ENCODE measurements at regions not wholly inside any gene's neighbourhood (a gene's known extent, or its start where the extent isn't known, plus 50 kb on each side); places are given as distances from the start of the nearest gene placed in this dataset.

DNA sequence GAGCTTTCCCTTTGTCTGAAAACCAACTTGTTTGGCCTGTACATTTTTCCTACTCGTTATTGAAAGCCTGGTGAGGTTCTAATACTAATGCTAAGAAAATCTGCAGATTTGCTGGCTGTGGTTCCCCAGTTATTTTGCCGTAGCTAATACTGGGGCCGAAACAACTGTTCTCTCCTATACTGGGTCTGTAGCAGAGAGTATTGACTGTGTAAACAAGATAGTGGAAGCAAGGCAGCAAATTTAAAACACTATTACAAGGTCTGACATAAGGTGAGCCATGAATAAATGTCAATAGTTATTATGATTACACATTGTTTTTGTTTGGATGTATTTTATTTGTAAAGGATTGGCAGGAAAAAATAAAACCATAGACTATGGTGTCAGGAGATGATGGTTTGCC, 1244.0 kb downstream of the AACS start:
- H3K27me3 Mint-ChIP-seq (ENCODE audit: insufficient read depth): no peaks in the 10 kb centered on the region
- no peak for DNase-seq (ENCODE audit: low spot score)
- H3K27ac Mint-ChIP-seq: no peak overlapping the region
- intact Hi-C loops (cut with micrococcal nuclease): no loop called here
- no peaks in the 10 kb centered on the region for H3K4me1 Mint-ChIP-seq (ENCODE audit: low read depth)
- no peak overlapping the region for H3K4me3 Mint-ChIP-seq
- no peaks in the 10 kb centered on the region for H3K9me3 Mint-ChIP-seq
- H3K36me3 Mint-ChIP-seq (ENCODE audit: low read depth): no peaks in the 10 kb centered on the region

DNA sequence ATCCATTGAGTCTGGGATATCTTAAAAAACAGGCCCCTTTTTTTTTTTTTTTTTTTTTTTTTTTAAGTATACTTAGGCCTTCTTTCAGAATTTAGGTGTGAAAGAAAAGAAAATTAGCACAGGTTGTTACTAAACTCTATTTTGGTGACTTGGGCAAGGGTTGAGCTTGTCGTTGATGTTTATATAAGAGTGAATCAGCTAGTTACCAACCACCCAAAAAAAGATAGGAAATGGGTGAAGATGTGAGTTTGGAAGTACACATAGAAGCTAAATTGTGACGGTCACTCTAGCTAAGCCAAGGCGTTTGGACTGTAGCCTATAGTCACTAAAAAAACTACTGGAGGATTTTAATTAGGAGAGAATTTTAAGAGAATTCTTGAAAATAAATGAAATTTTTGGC, 1247.2 kb downstream of the AACS start:
- intact Hi-C loops (cut with micrococcal nuclease): no loop called here
- no peak overlapping the region for H3K27ac Mint-ChIP-seq
- no peaks in the 10 kb centered on the region for H3K4me1 Mint-ChIP-seq (ENCODE audit: low read depth)
- H3K4me3 Mint-ChIP-seq: no peak overlapping the region
- no peaks in the 10 kb centered on the region for H3K27me3 Mint-ChIP-seq (ENCODE audit: insufficient read depth)
- DNase-seq (ENCODE audit: low spot score): no peak
- H3K9me3 Mint-ChIP-seq: peaks cover 5% of the 10 kb centered on the region
- H3K36me3 Mint-ChIP-seq (ENCODE audit: low read depth): no peaks in the 10 kb centered on the region

DNA sequence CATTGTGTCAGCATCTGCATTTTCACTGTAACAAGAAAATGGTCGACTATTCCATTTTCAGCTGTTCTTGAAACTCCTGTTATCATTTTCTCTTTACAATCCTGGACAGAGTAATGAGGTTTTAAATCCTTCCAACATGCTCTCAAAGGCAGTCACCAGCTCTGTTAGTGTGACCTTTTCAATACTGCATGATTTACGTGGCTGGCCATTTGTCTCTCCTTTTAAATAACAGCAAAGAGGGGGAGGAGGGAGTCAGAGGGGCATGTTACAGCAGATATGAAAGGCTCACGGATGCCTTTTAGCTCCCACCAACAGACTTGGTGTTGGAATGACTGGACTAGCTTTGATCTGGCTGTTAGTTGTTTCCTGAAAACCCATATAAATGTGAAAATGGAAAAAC, 1251.2 kb downstream of the AACS start:
- H3K9me3 Mint-ChIP-seq: peaks cover 9% of the 10 kb centered on the region
- no peak overlapping the region for H3K27ac Mint-ChIP-seq
- no peaks in the 10 kb centered on the region for H3K36me3 Mint-ChIP-seq (ENCODE audit: low read depth)
- intact Hi-C loops (cut with micrococcal nuclease): no loop called here
- H3K27me3 Mint-ChIP-seq (ENCODE audit: insufficient read depth): no peaks in the 10 kb centered on the region
- no peaks in the 10 kb centered on the region for H3K4me1 Mint-ChIP-seq (ENCODE audit: low read depth)
- H3K4me3 Mint-ChIP-seq: no peak overlapping the region
- no peak for DNase-seq (ENCODE audit: low spot score)

- no peaks in the 10 kb centered on the region for H3K4me1 Mint-ChIP-seq (ENCODE audit: low read depth)
- no peak overlapping the region for H3K27ac Mint-ChIP-seq
- peaks cover 14% of the 10 kb centered on the region for H3K9me3 Mint-ChIP-seq
- DNase-seq (ENCODE audit: low spot score): no peak
- intact Hi-C loops (cut with micrococcal nuclease): no loop called here
- no peaks in the 10 kb centered on the region for H3K27me3 Mint-ChIP-seq (ENCODE audit: insufficient read depth)
- no peak overlapping the region for H3K4me3 Mint-ChIP-seq
- no peaks in the 10 kb centered on the region for H3K36me3 Mint-ChIP-seq (ENCODE audit: low read depth)
Measured at GRCh38 chr12:126337556-126338441, 1272.6 kb downstream of the AACS start.

DNA sequence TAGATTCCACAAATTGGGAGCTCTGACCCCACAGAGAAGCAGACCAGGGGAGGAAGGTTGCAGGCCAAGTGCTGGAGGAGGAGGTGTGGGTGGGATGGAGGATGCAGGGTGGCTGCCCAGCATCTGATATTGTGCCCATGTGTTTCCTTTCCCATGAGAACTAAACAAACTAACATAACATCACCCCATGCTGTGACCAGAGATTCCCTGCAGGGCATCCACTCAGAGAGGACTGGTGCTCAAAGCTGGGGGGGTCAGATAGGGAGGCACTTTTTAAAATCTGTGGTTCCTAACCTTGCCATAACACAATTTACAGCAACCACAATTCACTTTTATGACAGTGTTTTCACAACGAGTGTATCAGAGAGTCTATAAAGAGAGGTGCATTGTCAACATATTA, 1277.6 kb downstream of the AACS start:
- Mint-ChIP-seq H3K27me3 (ENCODE audit: insufficient read depth) (no peaks in the 10 kb centered on the region), H3K4me3 (no peak overlapping the region), H3K27ac (no peak overlapping the region), H3K4me1 (ENCODE audit: low read depth) (no peaks in the 10 kb centered on the region), H3K36me3 (ENCODE audit: low read depth) (no peaks in the 10 kb centered on the region), H3K9me3 (peaks cover 5% of the 10 kb centered on the region)
- intact Hi-C loops (cut with micrococcal nuclease): no loop called here
- DNase-seq (ENCODE audit: low spot score): no peak

- no peaks in the 10 kb centered on the region for H3K36me3 Mint-ChIP-seq (ENCODE audit: low read depth)
- intact Hi-C loops (cut with micrococcal nuclease): no loop called here
- H3K4me1 Mint-ChIP-seq (ENCODE audit: low read depth): no peaks in the 10 kb centered on the region
- peaks cover 5% of the 10 kb centered on the region for H3K9me3 Mint-ChIP-seq
- no peak overlapping the region for H3K4me3 Mint-ChIP-seq
- DNase-seq (ENCODE audit: low spot score): no peak
- no peak overlapping the region for H3K27ac Mint-ChIP-seq
- H3K27me3 Mint-ChIP-seq (ENCODE audit: insufficient read depth): no peaks in the 10 kb centered on the region
Measured at GRCh38 chr12:126343321-126343720, 1278.1 kb downstream of the AACS start.

GRCh38 chr12:126346087-126346486, 1280.9 kb downstream of the AACS start:
- DNase-seq (ENCODE audit: low spot score): no peak
- Mint-ChIP-seq H3K4me1 (ENCODE audit: low read depth) (no peaks in the 10 kb centered on the region), H3K27me3 (ENCODE audit: insufficient read depth) (no peaks in the 10 kb centered on the region), H3K9me3 (peaks cover 3% of the 10 kb centered on the region), H3K27ac (no peak overlapping the region), H3K36me3 (ENCODE audit: low read depth) (no peaks in the 10 kb centered on the region), H3K4me3 (no peak overlapping the region)
- intact Hi-C loops (cut with micrococcal nuclease): no loop called here

GRCh38 chr12:126347421-126347820, 1282.2 kb downstream of the AACS start:
- H3K27me3 Mint-ChIP-seq (ENCODE audit: insufficient read depth): no peaks in the 10 kb centered on the region
- intact Hi-C loops (cut with micrococcal nuclease): no loop called here
- peaks cover 3% of the 10 kb centered on the region for H3K9me3 Mint-ChIP-seq
- H3K4me1 Mint-ChIP-seq (ENCODE audit: low read depth): no peaks in the 10 kb centered on the region
- H3K4me3 Mint-ChIP-seq: no peak overlapping the region
- DNase-seq (ENCODE audit: low spot score): no peak
- H3K27ac Mint-ChIP-seq: no peak overlapping the region
- H3K36me3 Mint-ChIP-seq (ENCODE audit: low read depth): no peaks in the 10 kb centered on the region

DNA sequence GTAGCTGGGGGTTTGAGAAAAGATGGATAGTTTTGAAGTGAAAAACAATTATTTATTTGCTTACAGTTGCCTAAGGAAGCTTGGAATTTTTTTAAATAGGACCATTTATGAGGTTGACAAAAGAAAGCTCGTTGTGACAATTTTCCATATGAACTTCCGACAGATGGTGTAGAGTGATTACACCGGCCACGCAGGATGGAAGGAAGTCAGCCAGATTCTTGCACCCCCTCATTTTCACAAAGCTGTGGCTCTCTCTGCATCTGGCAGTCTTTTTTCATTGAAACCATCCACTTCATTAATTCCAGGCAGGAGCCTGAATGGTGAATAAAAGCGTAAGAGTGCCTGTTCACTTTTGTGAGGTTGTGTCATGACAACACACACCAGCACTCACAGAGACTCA, 1284.1 kb downstream of the AACS start:
- no peak overlapping the region for H3K27ac Mint-ChIP-seq
- H3K9me3 Mint-ChIP-seq: peaks cover 7% of the 10 kb centered on the region
- no peaks in the 10 kb centered on the region for H3K36me3 Mint-ChIP-seq (ENCODE audit: low read depth)
- no peak overlapping the region for H3K4me3 Mint-ChIP-seq
- no peaks in the 10 kb centered on the region for H3K4me1 Mint-ChIP-seq (ENCODE audit: low read depth)
- no peak for DNase-seq (ENCODE audit: low spot score)
- no peaks in the 10 kb centered on the region for H3K27me3 Mint-ChIP-seq (ENCODE audit: insufficient read depth)
- intact Hi-C loops (cut with micrococcal nuclease): no loop called here

GRCh38 chr12:126353604-126354003, 1288.4 kb downstream of the AACS start:
- Mint-ChIP-seq H3K9me3 (peaks cover 20% of the 10 kb centered on the region), H3K27ac (no peak overlapping the region), H3K27me3 (ENCODE audit: insufficient read depth) (no peaks in the 10 kb centered on the region), H3K4me1 (ENCODE audit: low read depth) (no peaks in the 10 kb centered on the region), H3K36me3 (ENCODE audit: low read depth) (no peaks in the 10 kb centered on the region), H3K4me3 (no peak overlapping the region)
- intact Hi-C loops (cut with micrococcal nuclease): no loop called here
- no peak for DNase-seq (ENCODE audit: low spot score)

DNA sequence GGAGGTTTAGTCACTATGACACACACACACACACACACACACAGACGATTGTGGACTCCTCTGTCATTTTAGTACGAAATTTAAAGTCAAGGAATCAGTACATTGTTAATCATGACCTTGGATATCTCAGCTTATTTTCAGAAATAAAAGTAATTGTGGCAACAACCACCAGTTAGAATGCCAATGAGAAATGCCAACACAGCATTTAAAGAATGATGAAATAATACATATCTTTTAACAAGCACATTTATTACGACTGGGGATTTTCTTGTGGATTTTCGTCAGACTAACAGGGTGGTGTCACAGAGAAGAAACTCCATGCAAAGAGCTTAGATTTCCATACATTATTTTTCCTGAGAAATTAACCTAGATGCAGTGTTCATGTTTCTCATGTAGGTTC, 1289.4 kb downstream of the AACS start:
- Mint-ChIP-seq H3K27me3 (ENCODE audit: insufficient read depth) (no peaks in the 10 kb centered on the region), H3K4me1 (ENCODE audit: low read depth) (no peaks in the 10 kb centered on the region), H3K27ac (no peak overlapping the region), H3K9me3 (peaks cover 17% of the 10 kb centered on the region), H3K36me3 (ENCODE audit: low read depth) (no peaks in the 10 kb centered on the region), H3K4me3 (no peak overlapping the region)
- no peak for DNase-seq (ENCODE audit: low spot score)
- intact Hi-C loops (cut with micrococcal nuclease): no loop called here

DNA sequence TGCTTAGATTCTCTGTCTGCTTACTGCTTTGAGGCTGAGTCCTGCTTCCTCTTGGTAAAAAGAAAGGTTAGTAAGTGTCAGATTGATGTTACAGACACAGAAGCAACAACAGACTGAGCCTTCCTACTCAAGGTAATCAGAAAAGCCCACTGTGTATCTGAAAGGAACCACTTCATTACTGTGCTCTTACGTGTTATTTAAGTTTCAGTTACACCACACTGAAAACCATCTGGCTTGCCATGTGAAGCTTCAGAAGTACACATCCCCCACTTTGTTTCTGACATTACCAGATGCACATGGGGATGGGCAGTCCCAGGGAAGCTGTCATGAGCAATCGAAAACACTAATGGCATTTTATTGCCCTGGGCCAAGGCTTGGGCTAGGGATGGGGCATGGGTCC, 1290.1 kb downstream of the AACS start:
- H3K36me3 Mint-ChIP-seq (ENCODE audit: low read depth): no peaks in the 10 kb centered on the region
- H3K4me1 Mint-ChIP-seq (ENCODE audit: low read depth): no peaks in the 10 kb centered on the region
- H3K4me3 Mint-ChIP-seq: no peak overlapping the region
- intact Hi-C loops (cut with micrococcal nuclease): no loop called here
- no peak overlapping the region for H3K27ac Mint-ChIP-seq
- H3K9me3 Mint-ChIP-seq: peaks cover 21% of the 10 kb centered on the region
- no peak for DNase-seq (ENCODE audit: low spot score)
- H3K27me3 Mint-ChIP-seq (ENCODE audit: insufficient read depth): no peaks in the 10 kb centered on the region

GRCh38 chr12:126358806-126359205, 1293.6 kb downstream of the AACS start:
- intact Hi-C loops (cut with micrococcal nuclease): no loop called here
- Mint-ChIP-seq H3K4me1 (ENCODE audit: low read depth) (no peaks in the 10 kb centered on the region), H3K9me3 (peaks cover 28% of the 10 kb centered on the region), H3K36me3 (ENCODE audit: low read depth) (no peaks in the 10 kb centered on the region), H3K4me3 (no peak overlapping the region), H3K27me3 (ENCODE audit: insufficient read depth) (no peaks in the 10 kb centered on the region), H3K27ac (no peak overlapping the region)
- no peak for DNase-seq (ENCODE audit: low spot score)

GRCh38 chr12:126359216-126359615, 1294.0 kb downstream of the AACS start:
- Mint-ChIP-seq H3K4me3 (no peak overlapping the region), H3K4me1 (ENCODE audit: low read depth) (no peaks in the 10 kb centered on the region), H3K27me3 (ENCODE audit: insufficient read depth) (no peaks in the 10 kb centered on the region), H3K36me3 (ENCODE audit: low read depth) (no peaks in the 10 kb centered on the region), H3K27ac (no peak overlapping the region), H3K9me3 (peaks cover 28% of the 10 kb centered on the region)
- no peak for DNase-seq (ENCODE audit: low spot score)
- intact Hi-C loops (cut with micrococcal nuclease): no loop called here
